SU-DHL-6 (cell line): ENCODE measurements at regions not wholly inside any gene's neighbourhood (a gene's known extent, or its start where the extent isn't known, plus 50 kb on each side); places are given as distances from the start of the nearest gene placed in this dataset.

Experiments used
- H2AFZ ChIP-seq: fragments of 200-600 bp; sonication (generic); 2 replicates; pipeline ENCODE4 v1.6.1; 2014; ENCODE audit warnings: low read depth, mild to moderate bottlenecking, moderate library complexity, mixed read lengths, antibody characterized with exemption, low read length; ENCODE audit not compliant: severe bottlenecking
- H3F3A ChIP-seq: fragments of 200-600 bp; shearing (Covaris generic); 2 replicates; pipeline ENCODE4 v1.6.0; 2016; ENCODE audit warnings: antibody characterized with exemption, mild to moderate bottlenecking; ENCODE audit not compliant: insufficient read depth
- H3K27ac ChIP-seq: fragments of 200-600 bp; sonication (generic); 2 replicates; pipeline ENCODE4 v1.5.1; 2016; ENCODE audit warnings: low read depth, mild to moderate bottlenecking, low read length, moderate library complexity, mixed read lengths
- H3K27me3 ChIP-seq: fragments of 200-600 bp; sonication (generic), shearing (Covaris generic); 2 replicates; pipeline ENCODE4 v1.6.0; 2014; ENCODE audit warnings: mild to moderate bottlenecking, low read length
- H3K36me3 ChIP-seq: fragments of 200-600 bp; sonication (generic); 2 replicates; pipeline ENCODE4 v1.6.1; 2014; ENCODE audit warnings: mild to moderate bottlenecking, low read length, mixed read lengths
- H3K4me2 ChIP-seq: fragments of 300-600, 200-600 bp; shearing (Covaris generic), sonication (generic); 2 replicates; pipeline ENCODE4 v1.6.0; 2014; ENCODE audit warnings: low read length, low read depth, mild to moderate bottlenecking; ENCODE audit not compliant: poor library complexity, severe bottlenecking
- H3K4me3 ChIP-seq: fragments of 200-600 bp; sonication (generic); 2 replicates; pipeline ENCODE4 v1.5.1; 2014; ENCODE audit warnings: antibody characterized with exemption, low read length, mild to moderate bottlenecking, mixed read lengths; ENCODE audit not compliant: insufficient read depth, poor library complexity, severe bottlenecking
- H3K79me2 ChIP-seq: fragments of 200-600 bp; sonication (generic); 2 replicates; pipeline ENCODE4 v1.6.1; 2014; ENCODE audit warnings: mild to moderate bottlenecking, low read length, moderate library complexity; ENCODE audit not compliant: insufficient read depth
- H3K9ac ChIP-seq: fragments of 200-600 bp; sonication (generic); 2 replicates; pipeline ENCODE4 v1.7.0; 2014; ENCODE audit warnings: mild to moderate bottlenecking, low read length
- H3K9me2 ChIP-seq: fragments of 200-600 bp; sonication (generic); replicated peaks from 2 replicates; pipeline ENCODE4 v1.6.1; 2014; ENCODE audit warnings: low read length; ENCODE audit not compliant: insufficient read depth
- H3K9me3 ChIP-seq: fragments of 200-600 bp; sonication (generic); 2 replicates; pipeline ENCODE4 v1.6.1; 2014; ENCODE audit warnings: low read length, mixed read lengths; ENCODE audit not compliant: insufficient read depth
- H4K20me1 ChIP-seq: fragments of 200-600 bp; sonication (generic); 2 replicates; pipeline ENCODE4 v1.6.1; 2014; ENCODE audit warnings: low read depth, mild to moderate bottlenecking, antibody characterized with exemption, low read length, moderate library complexity, mixed read lengths
- EZH2phosphoT487 ChIP-seq: fragments of 200-600 bp; sonication (generic), shearing (Covaris generic); conservative IDR thresholded peaks from 2 replicates; pipeline ENCODE4 v1.6.1; 2018; ENCODE audit warnings: mild to moderate bottlenecking, antibody characterized with exemption, low read length, moderate library complexity, mixed read lengths
- TF ChIP-seq, protein P1 (sequence below): fragments of 200-600 bp; sonication (generic); IDR thresholded peaks from one replicate; pipeline ENCODE4 v1.5.1; 2017; ENCODE audit warnings: antibody characterized with exemption, mild to moderate bottlenecking, low read length, moderate library complexity; ENCODE audit not compliant: insufficient read depth, poor library complexity, severe bottlenecking

DNA sequence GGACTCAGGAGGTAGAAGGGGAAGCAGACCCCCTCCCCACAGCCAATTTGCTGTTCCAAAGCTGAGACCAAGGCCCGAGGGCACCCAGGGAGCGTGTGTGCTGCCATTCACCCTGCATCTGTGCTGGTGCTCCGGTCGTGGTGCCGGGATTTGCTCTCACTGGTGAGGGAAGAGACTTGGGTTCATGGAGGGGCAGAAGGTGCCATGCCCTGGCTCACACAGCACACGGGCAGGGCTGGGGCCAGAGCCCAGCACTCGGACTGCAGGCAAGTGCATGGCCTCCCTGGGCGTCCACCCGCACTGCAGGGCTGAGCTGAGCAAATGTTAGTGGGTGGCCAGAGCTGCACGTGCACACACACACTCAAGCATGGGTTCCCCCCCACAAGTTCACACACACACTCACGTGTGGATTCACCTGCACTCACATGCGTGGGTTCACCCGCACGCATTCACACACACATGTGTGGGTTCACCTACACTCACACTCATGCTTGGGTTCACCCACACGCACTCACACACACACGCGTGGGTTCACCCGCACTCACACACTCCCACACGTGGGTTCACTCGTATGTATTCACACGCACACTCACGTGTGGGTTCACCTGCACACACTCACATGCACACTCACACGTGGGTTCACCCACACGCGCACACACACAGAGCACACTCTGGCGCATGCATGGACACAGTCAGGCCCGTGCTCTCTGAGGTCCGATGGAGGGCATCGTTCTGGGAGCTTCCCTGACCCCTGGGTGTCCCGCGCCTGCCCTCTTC lies 57.0 kb upstream of the CBFA2T3 start:
- H2AFZ ChIP-seq, result no peak overlapping the region
- no peak overlapping the region for H3K9ac ChIP-seq
- no peaks in the 10 kb centered on the region for H3K9me2 ChIP-seq
- no peaks in the 10 kb centered on the region for H3K79me2 ChIP-seq
- no peaks in the 10 kb centered on the region for H4K20me1 ChIP-seq
- H3K27ac ChIP-seq, result no peak overlapping the region
- H3K27me3 ChIP-seq, result no peaks in the 10 kb centered on the region
- H3K4me3 ChIP-seq, result no peak overlapping the region
- peaks cover 16% of the 10 kb centered on the region for H3F3A ChIP-seq
- no peaks in the 10 kb centered on the region for H3K36me3 ChIP-seq
- no peak overlapping the region for H3K4me2 ChIP-seq
- TF ChIP-seq, protein P1, sequence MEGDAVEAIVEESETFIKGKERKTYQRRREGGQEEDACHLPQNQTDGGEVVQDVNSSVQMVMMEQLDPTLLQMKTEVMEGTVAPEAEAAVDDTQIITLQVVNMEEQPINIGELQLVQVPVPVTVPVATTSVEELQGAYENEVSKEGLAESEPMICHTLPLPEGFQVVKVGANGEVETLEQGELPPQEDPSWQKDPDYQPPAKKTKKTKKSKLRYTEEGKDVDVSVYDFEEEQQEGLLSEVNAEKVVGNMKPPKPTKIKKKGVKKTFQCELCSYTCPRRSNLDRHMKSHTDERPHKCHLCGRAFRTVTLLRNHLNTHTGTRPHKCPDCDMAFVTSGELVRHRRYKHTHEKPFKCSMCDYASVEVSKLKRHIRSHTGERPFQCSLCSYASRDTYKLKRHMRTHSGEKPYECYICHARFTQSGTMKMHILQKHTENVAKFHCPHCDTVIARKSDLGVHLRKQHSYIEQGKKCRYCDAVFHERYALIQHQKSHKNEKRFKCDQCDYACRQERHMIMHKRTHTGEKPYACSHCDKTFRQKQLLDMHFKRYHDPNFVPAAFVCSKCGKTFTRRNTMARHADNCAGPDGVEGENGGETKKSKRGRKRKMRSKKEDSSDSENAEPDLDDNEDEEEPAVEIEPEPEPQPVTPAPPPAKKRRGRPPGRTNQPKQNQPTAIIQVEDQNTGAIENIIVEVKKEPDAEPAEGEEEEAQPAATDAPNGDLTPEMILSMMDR, result no peak
- TF ChIP-seq EZH2phosphoT487, result no peak
- no peaks in the 10 kb centered on the region; the same call in 1 of the 2 replicates for H3K9me3 ChIP-seq

DNA sequence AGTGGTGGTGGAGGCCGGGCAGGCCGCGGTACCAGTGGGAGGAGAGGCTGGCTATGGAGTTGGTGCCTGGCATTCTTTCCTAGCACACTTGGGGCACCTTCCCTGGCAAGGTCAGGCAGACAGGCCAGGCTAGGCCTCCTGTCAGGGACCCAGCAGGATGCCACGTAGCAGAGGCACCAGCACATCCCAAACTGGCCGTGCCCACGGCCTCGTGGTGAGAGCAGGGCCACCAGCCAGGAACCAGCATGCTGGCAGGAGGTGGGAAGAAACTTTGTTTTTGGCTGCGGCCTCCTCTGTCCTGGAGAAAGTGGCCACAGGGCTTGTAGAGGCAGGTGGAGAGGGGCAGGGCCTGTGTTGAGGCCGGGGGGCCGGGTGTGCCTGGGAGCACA lies 57.6 kb upstream of the CBFA2T3 start:
- H3K4me2 ChIP-seq, result no peak overlapping the region
- no peak overlapping the region for H3K27ac ChIP-seq
- no peaks in the 10 kb centered on the region; the same call in 1 of the 2 replicates for H3K9me3 ChIP-seq
- no peak overlapping the region for H2AFZ ChIP-seq
- H3K79me2 ChIP-seq, result no peaks in the 10 kb centered on the region
- H4K20me1 ChIP-seq, result no peaks in the 10 kb centered on the region
- TF ChIP-seq EZH2phosphoT487, result no peak
- TF ChIP-seq, protein P1, result no peak
- H3K9me2 ChIP-seq, result no peaks in the 10 kb centered on the region
- no peak overlapping the region for H3K9ac ChIP-seq
- H3K27me3 ChIP-seq, result no peaks in the 10 kb centered on the region
- H3K4me3 ChIP-seq, result no peak overlapping the region
- H3K36me3 ChIP-seq, result no peaks in the 10 kb centered on the region
- H3F3A ChIP-seq, result peaks cover 21% of the 10 kb centered on the region

DNA sequence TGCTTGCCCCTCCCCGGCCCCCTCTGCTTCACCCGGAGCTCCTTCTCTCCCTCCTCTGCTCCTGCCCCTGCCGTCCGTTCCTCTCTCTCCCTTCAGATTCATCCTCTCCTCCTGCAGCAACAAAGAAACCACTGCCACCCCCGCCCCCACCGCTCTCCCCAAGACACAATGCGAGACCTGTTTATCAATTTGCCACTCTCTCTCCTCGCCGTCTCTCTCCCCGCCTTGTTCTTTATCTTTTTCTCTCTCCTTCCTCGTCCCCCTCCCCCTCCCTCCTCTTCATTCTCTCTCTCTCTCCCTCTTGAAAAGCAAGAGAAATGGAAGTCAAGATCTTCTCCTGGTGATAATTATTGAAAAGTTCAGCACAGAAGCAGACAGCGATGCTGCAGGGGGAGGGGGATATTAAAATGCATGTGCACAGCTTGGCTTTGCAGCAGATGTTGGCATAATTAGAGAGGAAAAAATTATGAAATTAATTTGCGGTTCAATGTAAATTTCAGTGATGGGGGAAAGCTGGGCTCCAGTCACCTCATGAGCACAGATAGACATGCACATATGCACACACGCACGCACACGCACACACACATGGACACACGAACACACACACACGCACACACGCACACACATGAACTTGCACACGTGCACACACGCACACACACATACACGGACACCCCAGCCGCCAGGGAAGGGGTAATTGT lies 58.1 kb upstream of the CBFA2T3 start:
- no peaks in the 10 kb centered on the region; the same call in 1 of the 2 replicates for H3K9me3 ChIP-seq
- no peaks in the 10 kb centered on the region for H4K20me1 ChIP-seq
- no peak overlapping the region for H2AFZ ChIP-seq
- H3K4me3 ChIP-seq, result no peak overlapping the region
- no peaks in the 10 kb centered on the region for H3K79me2 ChIP-seq
- no peaks in the 10 kb centered on the region for H3K36me3 ChIP-seq
- H3K9me2 ChIP-seq, result no peaks in the 10 kb centered on the region
- H3F3A ChIP-seq, result peaks cover 23% of the 10 kb centered on the region
- no peaks in the 10 kb centered on the region for H3K27me3 ChIP-seq
- TF ChIP-seq, protein P1, result no peak
- TF ChIP-seq EZH2phosphoT487, result no peak
- no peak overlapping the region for H3K9ac ChIP-seq
- H3K4me2 ChIP-seq, result no peak overlapping the region
- no peak overlapping the region for H3K27ac ChIP-seq
